ENCODE measurements at regions not wholly inside any gene's neighbourhood (a gene's known extent, or its start where the extent isn't known, plus 50 kb on each side); places are given as distances from the start of the nearest gene placed in this dataset.

GRCh38 chr4:163611182-163611581 is 116.7 kb downstream of the TMA16 start:
- DNase-seq (no peak), ATAC-seq (no peak)
- Histone ChIP-seq H3K4me1 (no peaks in the 10 kb centered on the region), H3K9me3 (no peaks in the 10 kb centered on the region), H3K36me3 (ENCODE audit: insufficient read depth in 1 of 2, low read depth in 1 of 2) (no peaks in the 10 kb centered on the region), H3K27me3 (ENCODE audit: insufficient read depth in 3 of 3, low read length in 2 of 3) (no peaks in the 10 kb centered on the region), H3K27ac (no peak overlapping the region), H3K4me3 (peak overlapping the region; percentile 34)
- 78 to 82% (median 81%) methylated on average over 3 of the region's 3 CpGs for WGBS, 3 donors
- intact Hi-C loops (cut with DNase I): no loop called here
- TF ChIP-seq CTCF (IDR thresholded peaks at IDR 0.05): no peak

GRCh38 chr4:163611784-163612445 is 117.4 kb downstream of the TMA16 start:
- intact Hi-C loops (cut with DNase I): no loop called here
- DNase-seq (no peak), ATAC-seq (no peak)
- no peaks in the 10 kb centered on the region for H3K4me1 ChIP-seq
- H3K27me3 ChIP-seq (ENCODE audit: insufficient read depth in 3 of 3, low read length in 2 of 3): no peaks in the 10 kb centered on the region
- TF ChIP-seq CTCF (IDR thresholded peaks at IDR 0.05): no peak
- no peaks in the 10 kb centered on the region for H3K36me3 ChIP-seq (ENCODE audit: insufficient read depth in 1 of 2, low read depth in 1 of 2)
- H3K4me3 ChIP-seq: peak overlapping the region; percentile 34
- 77 to 84% (median 82%) methylated on average over 2 of the region's 2 CpGs for WGBS, 3 donors
- no peak overlapping the region for H3K27ac ChIP-seq
- no peaks in the 10 kb centered on the region for H3K9me3 ChIP-seq

- H3K27me3 ChIP-seq (ENCODE audit: insufficient read depth in 3 of 3, low read length in 2 of 3): no peaks in the 10 kb centered on the region
- ATAC-seq (no peak), DNase-seq (no peak)
- H3K9me3 ChIP-seq: no peaks in the 10 kb centered on the region
- intact Hi-C loops (cut with DNase I): no loop called here
- no peaks in the 10 kb centered on the region for H3K36me3 ChIP-seq (ENCODE audit: insufficient read depth in 1 of 2, low read depth in 1 of 2)
- H3K4me1 ChIP-seq: no peaks in the 10 kb centered on the region
- H3K27ac ChIP-seq: no peak overlapping the region
- H3K4me3 ChIP-seq: peak overlapping the region; percentile 34
- no peak for TF ChIP-seq CTCF (IDR thresholded peaks at IDR 0.05)
Observed at GRCh38 chr4:163612762-163613161, 118.3 kb downstream of the TMA16 start.

GRCh38 chr4:163613383-163613782 is 118.9 kb downstream of the TMA16 start:
- H3K4me1 ChIP-seq: no peaks in the 10 kb centered on the region
- 79 to 82% (median 79%) methylated on average over 3 of the region's 3 CpGs for WGBS, 3 donors
- TF ChIP-seq CTCF (IDR thresholded peaks at IDR 0.05): no peak
- ATAC-seq: no peak
- no peak for DNase-seq
- no peak overlapping the region for H3K27ac ChIP-seq
- intact Hi-C loops (cut with DNase I): no loop called here
- H3K9me3 ChIP-seq: no peaks in the 10 kb centered on the region
- H3K36me3 ChIP-seq (ENCODE audit: insufficient read depth in 1 of 2, low read depth in 1 of 2): no peaks in the 10 kb centered on the region
- no peaks in the 10 kb centered on the region for H3K27me3 ChIP-seq (ENCODE audit: insufficient read depth in 3 of 3, low read length in 2 of 3)
- peak overlapping the region; percentile 34 for H3K4me3 ChIP-seq

- WGBS, 3 donors: 72 to 82% (median 80%) methylated on average over 3 of the region's 3 CpGs
- ATAC-seq: no peak
Observed at GRCh38 chr4:163614866-163615265, 120.4 kb downstream of the TMA16 start.

More at GRCh38 chr4:163614866-163615265, 120.4 kb downstream of the TMA16 start:
- no peak for DNase-seq
- no peak for TF ChIP-seq CTCF (IDR thresholded peaks at IDR 0.05)
- H3K9me3 ChIP-seq: no peaks in the 10 kb centered on the region
- no peaks in the 10 kb centered on the region for H3K4me1 ChIP-seq
- intact Hi-C loops (cut with DNase I): no loop called here
- H3K4me3 ChIP-seq: no peak overlapping the region
- H3K36me3 ChIP-seq (ENCODE audit: insufficient read depth in 1 of 2, low read depth in 1 of 2): no peaks in the 10 kb centered on the region
- no peak overlapping the region for H3K27ac ChIP-seq
- H3K27me3 ChIP-seq (ENCODE audit: insufficient read depth in 3 of 3, low read length in 2 of 3): no peaks in the 10 kb centered on the region

Data from psoas muscle (tissue), 7 donors.